HUDEP-2 (cell line): ENCODE measurements at regions not wholly inside any gene's neighbourhood (a gene's known extent, or its start where the extent isn't known, plus 50 kb on each side); places are given as distances from the start of the nearest gene placed in this dataset.

Experiments
- DNase-seq, 76 experiments: peaks; one replicate each; lab custom pipeline; 2025; ENCODE audit not compliant: unreplicated experiment in 76 of 76; lab: John Stamatoyannopoulos, UW

GRCh38 chr13:21757763-21758162, 86.9 kb downstream of the FGF9 start:
- no peak for DNase-seq

GRCh38 chr13:21758441-21758840, 87.6 kb downstream of the FGF9 start:
- no peak for DNase-seq

- no peak for DNase-seq
These were observed 88.6 kb downstream of the FGF9 start for GRCh38 chr13:21759463-21759862.

- DNase-seq, result no peak
These were observed 89.0 kb downstream of the FGF9 start for GRCh38 chr13:21759911-21760310.

GRCh38 chr13:21761770-21762169, 90.9 kb downstream of the FGF9 start:
- DNase-seq, result no peak

GRCh38 chr13:21762512-21762911, 91.6 kb downstream of the FGF9 start:
- DNase-seq, result no peak

- DNase-seq, result no peak
These were observed 96.2 kb downstream of the FGF9 start for GRCh38 chr13:21767032-21767431.

GRCh38 chr13:21771075-21771474, 100.2 kb downstream of the FGF9 start:
- DNase-seq, result no peak

GRCh38 chr13:21777166-21777565, 106.3 kb downstream of the FGF9 start:
- peak in 34 of 76 experiments; percentile 1 to 63 (median 28) for DNase-seq

- no peak for DNase-seq
These were observed 106.9 kb downstream of the FGF9 start for GRCh38 chr13:21777813-21778212.

GRCh38 chr13:21782736-21783135, 111.9 kb downstream of the FGF9 start:
- no peak for DNase-seq

GRCh38 chr13:21785990-21786389, 115.1 kb downstream of the FGF9 start:
- no peak for DNase-seq

- DNase-seq, result no peak
These were observed 125.2 kb downstream of the FGF9 start for GRCh38 chr13:21796066-21796465.

- DNase-seq, result no peak
These were observed 126.1 kb downstream of the FGF9 start for GRCh38 chr13:21796775-21797514.

- DNase-seq, result no peak
These were observed 126.9 kb downstream of the FGF9 start for GRCh38 chr13:21797736-21798135.

GRCh38 chr13:21798181-21798580, 127.3 kb downstream of the FGF9 start:
- DNase-seq, result no peak

GRCh38 chr13:21799671-21800070, 128.8 kb downstream of the FGF9 start:
- no peak for DNase-seq

GRCh38 chr13:21800837-21801616, 130.2 kb downstream of the FGF9 start:
- DNase-seq, result no peak

- no peak for DNase-seq
These were observed 134.9 kb downstream of the FGF9 start for GRCh38 chr13:21805733-21806132.

- peak in 2 of 76 experiments; percentile 4 for DNase-seq
These were observed 141.3 kb downstream of the FGF9 start for GRCh38 chr13:21812192-21812626.

GRCh38 chr13:21813110-21813509, 142.2 kb downstream of the FGF9 start:
- no peak for DNase-seq

- DNase-seq, result no peak
These were observed 143.0 kb downstream of the FGF9 start for GRCh38 chr13:21813844-21814243.
